ENCODE measurements at regions not wholly inside any gene's neighbourhood (a gene's known extent, or its start where the extent isn't known, plus 50 kb on each side); places are given as distances from the start of the nearest gene placed in this dataset.
"Not testable (repeated sequence)": the region's sequence is repeated elsewhere in the genome, so short reads cannot be mapped to it uniquely, and the experiment has no call there.

DNA sequence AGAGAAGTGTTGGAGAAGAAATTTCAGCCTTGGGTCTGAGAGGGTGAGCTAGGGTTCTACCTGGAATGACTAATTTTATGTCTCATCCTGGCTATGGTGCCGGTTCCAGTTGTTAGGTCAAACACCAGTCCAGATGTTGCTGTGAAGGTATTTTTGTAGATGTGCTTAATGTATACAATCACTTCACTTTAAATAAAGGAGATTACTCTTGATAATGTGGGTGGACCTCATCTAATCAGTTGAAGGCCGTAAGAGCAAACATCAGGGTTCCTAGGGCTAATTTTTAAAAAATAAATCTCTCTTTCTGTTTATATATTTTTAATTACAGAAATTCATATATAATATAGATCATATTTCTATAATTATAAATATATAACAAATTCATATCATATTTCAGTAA is 90.5 kb upstream of the GDNF start:
- intact Hi-C loops (cut with DNase I; ENCODE audit: low total_unique reads) (no loop called here), in situ Hi-C loops (cut with MboI; ENCODE audit: low sequenced_read_pairs in 4 of 4) (no loop called here)
- H3K27ac ChIP-seq = no peak overlapping the region
- no peaks in the 10 kb centered on the region for H3K36me3 ChIP-seq
- TF ChIP-seq, protein P1, sequence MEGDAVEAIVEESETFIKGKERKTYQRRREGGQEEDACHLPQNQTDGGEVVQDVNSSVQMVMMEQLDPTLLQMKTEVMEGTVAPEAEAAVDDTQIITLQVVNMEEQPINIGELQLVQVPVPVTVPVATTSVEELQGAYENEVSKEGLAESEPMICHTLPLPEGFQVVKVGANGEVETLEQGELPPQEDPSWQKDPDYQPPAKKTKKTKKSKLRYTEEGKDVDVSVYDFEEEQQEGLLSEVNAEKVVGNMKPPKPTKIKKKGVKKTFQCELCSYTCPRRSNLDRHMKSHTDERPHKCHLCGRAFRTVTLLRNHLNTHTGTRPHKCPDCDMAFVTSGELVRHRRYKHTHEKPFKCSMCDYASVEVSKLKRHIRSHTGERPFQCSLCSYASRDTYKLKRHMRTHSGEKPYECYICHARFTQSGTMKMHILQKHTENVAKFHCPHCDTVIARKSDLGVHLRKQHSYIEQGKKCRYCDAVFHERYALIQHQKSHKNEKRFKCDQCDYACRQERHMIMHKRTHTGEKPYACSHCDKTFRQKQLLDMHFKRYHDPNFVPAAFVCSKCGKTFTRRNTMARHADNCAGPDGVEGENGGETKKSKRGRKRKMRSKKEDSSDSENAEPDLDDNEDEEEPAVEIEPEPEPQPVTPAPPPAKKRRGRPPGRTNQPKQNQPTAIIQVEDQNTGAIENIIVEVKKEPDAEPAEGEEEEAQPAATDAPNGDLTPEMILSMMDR (IDR thresholded peaks at IDR 0.05 in 4 of 5, conservative IDR thresholded peaks at IDR 0.05 in 1 of 5) = no peak
- no peak for TF ChIP-seq POLR2A (IDR thresholded peaks at IDR 0.05)
- ATAC-seq (no peak), DNase-seq (no peak)
- H3K9me3 ChIP-seq = no peaks in the 10 kb centered on the region
- no peaks in the 10 kb centered on the region for H3K27me3 ChIP-seq
- no peaks in the 10 kb centered on the region for H3K4me1 ChIP-seq
- H3K4me3 ChIP-seq = no peak overlapping the region

DNA sequence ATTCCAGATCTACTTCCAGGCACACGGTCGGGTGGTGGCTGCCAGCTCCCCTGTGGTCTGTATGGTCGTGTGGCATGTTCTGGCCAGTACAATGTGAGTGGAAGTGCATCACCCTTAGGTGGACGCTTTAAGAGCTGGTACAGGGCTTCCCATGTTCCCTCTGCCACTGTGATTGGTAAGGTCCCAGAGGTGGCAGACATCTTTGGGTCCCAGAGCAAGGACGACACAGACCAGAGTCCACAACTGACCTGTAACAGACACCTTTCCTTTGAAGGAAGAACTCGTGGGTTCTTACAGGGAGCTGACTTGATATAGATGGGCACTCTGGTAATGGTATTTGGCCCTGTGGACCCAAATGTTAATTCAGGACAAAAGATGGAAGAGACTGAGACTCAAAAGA is 90.0 kb upstream of the GDNF start:
- Histone ChIP-seq H3K9me3 (no peaks in the 10 kb centered on the region), H3K27me3 (no peaks in the 10 kb centered on the region), H3K4me3 (no peak overlapping the region), H3K4me1 (no peaks in the 10 kb centered on the region), H3K27ac (no peak overlapping the region), H3K36me3 (no peaks in the 10 kb centered on the region)
- DNase-seq = no peak
- no peak for ATAC-seq
- intact Hi-C loops (cut with DNase I; ENCODE audit: low total_unique reads) = no loop called here
- in situ Hi-C loops (cut with MboI; ENCODE audit: low sequenced_read_pairs in 4 of 4) = no loop called here
- TF ChIP-seq POLR2A (IDR thresholded peaks at IDR 0.05) = no peak
- TF ChIP-seq, protein P1 (IDR thresholded peaks at IDR 0.05 in 4 of 5, conservative IDR thresholded peaks at IDR 0.05 in 1 of 5) = no peak

DNA sequence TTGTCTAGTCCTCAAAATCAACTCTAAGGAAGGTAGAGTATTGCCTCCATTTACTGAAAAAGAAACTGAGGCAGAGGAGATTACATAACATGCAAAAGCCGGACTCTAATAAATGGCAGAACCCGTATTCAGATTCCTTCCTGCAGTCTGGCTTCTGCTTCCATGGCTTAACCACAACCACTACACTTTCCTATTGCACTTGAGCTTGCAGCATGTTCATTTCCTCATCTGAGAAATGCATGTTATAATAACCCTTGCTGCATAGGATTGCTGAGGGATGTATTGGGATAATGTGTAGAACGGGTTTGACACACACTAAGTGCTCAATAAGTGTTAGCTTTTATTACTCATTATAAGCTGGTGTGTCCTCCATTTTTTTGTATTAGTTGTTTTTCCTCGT is 87.9 kb upstream of the GDNF start:
- in situ Hi-C loops (cut with MboI; ENCODE audit: low sequenced_read_pairs in 4 of 4); intact Hi-C loops (cut with DNase I; ENCODE audit: low total_unique reads): not testable (repeated sequence)

DNA sequence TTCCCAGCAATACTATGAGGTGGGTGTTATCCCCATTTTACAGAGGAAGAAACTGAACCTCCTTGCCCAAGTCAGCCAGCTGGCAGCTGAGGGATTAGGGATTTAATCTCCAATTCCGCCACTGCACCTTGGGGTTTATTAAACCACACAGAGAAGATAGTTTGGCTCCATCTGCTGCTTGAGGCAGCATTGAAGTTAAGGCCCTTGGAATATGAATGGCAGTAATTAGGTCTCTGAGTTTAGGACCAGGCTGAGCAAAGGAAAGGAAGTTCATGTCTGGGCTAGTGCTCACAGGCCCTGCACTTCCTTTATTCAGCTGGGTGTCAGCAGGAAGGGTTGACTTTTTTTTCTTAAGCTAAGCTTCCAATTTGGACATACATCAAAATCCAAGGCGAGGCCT is 86.9 kb upstream of the GDNF start:
- intact Hi-C loops (cut with DNase I; ENCODE audit: low total_unique reads) = no loop called here
- TF ChIP-seq, protein P1 (IDR thresholded peaks at IDR 0.05 in 4 of 5, conservative IDR thresholded peaks at IDR 0.05 in 1 of 5) = no peak
- no peak overlapping the region for H3K4me3 ChIP-seq
- in situ Hi-C loops (cut with MboI; ENCODE audit: low sequenced_read_pairs in 4 of 4) = no loop called here
- no peak for ATAC-seq
- DNase-seq = no peak
- H3K4me1 ChIP-seq = no peaks in the 10 kb centered on the region
- H3K27me3 ChIP-seq = no peaks in the 10 kb centered on the region
- H3K9me3 ChIP-seq = no peaks in the 10 kb centered on the region
- no peak overlapping the region for H3K27ac ChIP-seq
- no peaks in the 10 kb centered on the region for H3K36me3 ChIP-seq

More for the DNA sequence above, 87.9 kb upstream of the GDNF start:
- not testable (repeated sequence) for H3K27me3 ChIP-seq, H3K9me3 ChIP-seq, H3K36me3 ChIP-seq, ATAC-seq, H3K4me3 ChIP-seq, H3K4me1 ChIP-seq, H3K27ac ChIP-seq, DNase-seq

DNA sequence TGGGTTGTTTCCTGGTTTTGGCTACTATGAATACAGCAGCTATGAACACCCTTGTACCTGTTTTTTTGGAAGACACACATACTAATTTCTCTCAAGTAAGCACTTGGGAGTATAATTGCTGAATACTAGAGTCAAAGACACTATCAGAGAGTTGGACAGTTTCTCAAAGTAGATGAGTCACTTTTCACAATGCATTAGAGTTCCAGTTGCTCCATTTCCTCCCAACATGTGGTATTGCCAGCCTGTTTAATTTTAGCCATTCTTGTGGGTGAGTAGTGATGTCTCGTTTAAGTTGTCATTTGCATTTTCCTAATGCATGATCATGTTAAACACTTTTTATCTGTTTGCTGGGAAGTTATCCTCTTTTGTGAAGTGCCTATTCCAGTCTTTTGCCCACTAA is 81.6 kb upstream of the GDNF start:
- no peak overlapping the region for H3K4me3 ChIP-seq
- no peaks in the 10 kb centered on the region for H3K4me1 ChIP-seq
- ATAC-seq (no peak), DNase-seq (no peak)
- no peak overlapping the region for H3K27ac ChIP-seq
- in situ Hi-C loops (cut with MboI; ENCODE audit: low sequenced_read_pairs in 4 of 4) = no loop called here
- intact Hi-C loops (cut with DNase I; ENCODE audit: low total_unique reads) = no loop called here
- no peaks in the 10 kb centered on the region for H3K27me3 ChIP-seq
- no peaks in the 10 kb centered on the region for H3K9me3 ChIP-seq
- H3K36me3 ChIP-seq = no peaks in the 10 kb centered on the region
- TF ChIP-seq, protein P1 (IDR thresholded peaks at IDR 0.05 in 4 of 5, conservative IDR thresholded peaks at IDR 0.05 in 1 of 5) = no peak
- TF ChIP-seq POLR2A (IDR thresholded peaks at IDR 0.05) = no peak

Measured in gastrocnemius medialis (tissue), 4 donors.